Heart left ventricle (tissue), 16 donors: ENCODE measurements at regions not wholly inside any gene's neighbourhood (a gene's known extent, or its start where the extent isn't known, plus 50 kb on each side); places are given as distances from the start of the nearest gene placed in this dataset.
A peak's percentile ranks its signal among the peaks of the same experiment; 100 is the strongest.
"Not testable (repeated sequence)": the region's sequence is repeated elsewhere in the genome, so short reads cannot be mapped to it uniquely, and the experiment has no call there.

Source experiments
- ATAC-seq, 4 donors: fragments of 200-7000 bp; cut with Tn5 transposase; one replicate each; pipeline ENCODE4 v1.9.1; 2020 to 2022; ENCODE audit warnings: moderate library complexity in 4 of 4, mild to moderate bottlenecking in 3 of 4, moderate number of reproducible peaks in 1 of 4
- DNase-seq, 5 donors: peaks; one replicate each; pipeline ENCODE4 v3.0.0-alpha.2; 2020
- H3K27ac ChIP-seq, 12 donors: fragments of 200-600 bp; sonication (generic) in 4 of 12; one replicate each; pipeline versions ENCODE4 v1.5.0 to v1.8.0; 2016 to 2022; ENCODE audit warnings: mild to moderate bottlenecking in 2 of 12
- H3K27me3 ChIP-seq, 9 donors: fragments of 200-600 bp; sonication (generic) in 2 of 9; one replicate each; pipeline versions ENCODE4 v1.5.1 to v1.8.0; 2016 to 2022; ENCODE audit warnings: mild to moderate bottlenecking in 3 of 9
- H3K36me3 ChIP-seq, 9 donors: fragments of 200-600 bp; sonication (generic) in 2 of 9; one replicate each; pipeline versions ENCODE4 v1.5.0 to v1.8.0; 2018 to 2022; ENCODE audit warnings: mild to moderate bottlenecking in 2 of 9
- H3K4me1 ChIP-seq, 12 donors: fragments of 200-600 bp; sonication (generic) in 4 of 12; one replicate each; pipeline versions ENCODE4 v1.5.0 to v1.8.0; 2016 to 2022; ENCODE audit warnings: mild to moderate bottlenecking in 3 of 12
- H3K4me3 ChIP-seq, 12 donors: fragments of 200-600 bp; sonication (generic) in 4 of 12; one replicate each; pipeline versions ENCODE4 v1.5.0 to v1.8.0; 2017 to 2022; ENCODE audit warnings: mild to moderate bottlenecking in 9 of 12, moderate library complexity in 4 of 12
- H3K9me3 ChIP-seq, 12 donors: fragments of 200-600 bp; sonication (generic) in 4 of 12; one replicate each; pipeline versions ENCODE4 v1.5.0 to v1.8.0; 2016 to 2022; ENCODE audit warnings: mild to moderate bottlenecking in 1 of 12
- WGBS, 4 donors: extraction: QIAGEN DNeasy Blood & Tissue Kit in 2 of 4; methylation state at CpG; one replicate each; pipeline versions ENCODE4 v1.1.5 to v1.1.7; 2013 to 2018; 5-methylcytosine and 5-hydroxymethylcytosine counted together
- intact Hi-C, 10 donors: fragments of 100-400 bp; cut with DNase I; formaldehyde crosslinking; loops; one replicate each; pipeline versions ENCODE4 v1.11.1 to v1.14.2; 2022
- donor health status: ischemic (EF 13 %, LVEDD 7.1; RV severe dilation, severe dysfunction).
- donor health status: healthy with polysubstance abuse.
- donor health status: DM: no; HTN: yes; CAD: no.
- donor health status: DM: no; HTN: no; CAD: no.
- donor health status: ischemic (EF 25% LVEDD 6.9; RV normal size, moderate dysfunction).
- donor health status: ischemic (EF 25% LVEDD 5.7; RV mildly dilated, moderate dysfunction).
- donor health status: healthy.
- donor health status: DM: yes; HTN: yes; CAD: no.
- donor health status: ischemic (EF 35%, LVEDD 5.7; RV mildly dilated, moderate dysfunction).
- donor health status: nonischemic (EF 11% LVEDD 7.7; RV severe dilation, severe dysfunction).
- donor health status: DM: yes; HTN: yes; CAD: no.
- donor health status: PGD.
- donor health status: ischemic (EF 29% LVEDD 5.4; RV normal size, mild dysfunction).
- donor health status: nonischemic (EF 23%, LVEDD 6.1; RV moderate dilation, normal function).

DNA sequence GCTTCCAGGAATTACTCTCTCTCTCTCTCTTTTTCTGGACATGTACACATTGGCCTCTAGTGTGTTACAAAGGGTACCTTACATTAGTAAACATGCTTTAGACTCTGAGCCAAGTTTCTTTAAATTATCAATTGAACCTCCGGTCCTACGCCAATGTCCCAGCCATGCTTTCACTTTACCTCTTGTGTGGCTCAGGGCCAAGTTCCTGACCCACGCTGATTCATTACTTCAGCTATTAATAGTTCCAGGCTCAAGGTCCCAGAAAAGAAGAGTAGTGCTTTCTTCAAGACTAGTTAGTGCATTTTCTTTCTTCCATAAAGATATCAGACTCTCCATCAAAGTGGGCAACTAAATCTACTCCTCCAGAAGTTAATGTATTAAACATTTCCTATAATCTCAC is 195.5 kb downstream of the CDY1 start:
- DNase-seq, H3K27me3 ChIP-seq, H3K27ac ChIP-seq, H3K9me3 ChIP-seq, H3K4me1 ChIP-seq, H3K36me3 ChIP-seq, intact Hi-C loops, H3K4me3 ChIP-seq: not testable (repeated sequence)
- no CpG with 5 or more reads among the region's 3 CpGs for whole genome bisulfite sequencing, 4 donors
- ATAC-seq, result peak in 1 of 4 donors; percentile 32

DNA sequence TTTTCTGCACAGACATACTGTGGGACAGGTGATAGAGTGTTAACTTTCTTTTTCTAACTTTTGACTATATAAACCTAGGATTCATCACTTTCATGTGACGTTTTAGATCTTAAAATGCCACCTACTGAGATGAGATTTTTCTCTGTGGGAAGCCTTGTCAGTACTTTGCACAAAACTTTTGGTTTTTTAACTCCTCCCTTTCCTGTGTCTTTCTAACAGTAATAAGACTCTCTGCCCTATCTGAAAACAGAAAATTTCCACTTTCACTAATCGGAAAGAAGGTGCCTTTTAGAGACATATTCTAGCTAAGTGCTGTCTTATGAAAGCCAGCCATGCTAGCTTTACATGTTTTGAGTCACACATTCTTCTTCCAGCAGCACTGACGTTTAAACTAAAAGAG is 197.1 kb downstream of the CDY1 start:
- H3K9me3 ChIP-seq, H3K27ac ChIP-seq, ATAC-seq, H3K4me3 ChIP-seq, H3K27me3 ChIP-seq, DNase-seq, H3K36me3 ChIP-seq, intact Hi-C loops, H3K4me1 ChIP-seq: not testable (repeated sequence)
- no CpG with 5 or more reads among the region's 3 CpGs for WGBS, 4 donors

DNA sequence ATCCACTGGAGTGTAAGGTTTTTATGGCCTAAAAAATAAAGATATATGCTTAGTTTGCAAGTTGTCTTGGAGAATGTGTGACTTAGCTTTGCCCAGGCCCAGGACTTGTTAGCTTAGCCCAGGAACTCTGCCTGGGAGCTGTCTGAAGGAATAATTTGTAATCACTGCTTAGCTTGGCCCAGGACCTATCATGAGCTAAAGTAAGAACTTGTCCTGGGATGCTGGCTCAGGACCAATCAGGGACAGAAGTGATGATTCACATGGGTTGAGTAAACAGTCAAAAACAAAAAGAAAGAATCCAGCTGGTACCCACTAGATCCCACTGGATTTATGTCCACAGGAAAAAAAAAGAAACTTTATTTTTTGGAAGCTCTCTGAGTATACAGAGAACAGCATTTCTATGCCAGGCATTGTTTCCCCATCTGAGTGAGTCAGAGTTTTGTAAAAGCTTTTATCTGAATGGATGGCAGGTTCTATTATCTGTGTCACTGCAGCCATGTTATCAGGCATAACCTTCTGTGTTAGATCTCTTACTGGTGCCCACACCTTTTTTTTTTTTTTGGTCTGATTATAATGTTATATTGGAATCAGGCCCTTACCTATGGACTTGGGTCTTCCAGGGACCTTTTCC is 199.9 kb downstream of the CDY1 start:
- H3K4me1 ChIP-seq, intact Hi-C loops, DNase-seq, H3K36me3 ChIP-seq, H3K27me3 ChIP-seq, H3K9me3 ChIP-seq, H3K27ac ChIP-seq, H3K4me3 ChIP-seq: not testable (repeated sequence)
- ATAC-seq, result peak in 2 of 4 donors; percentile 78 to 89

DNA sequence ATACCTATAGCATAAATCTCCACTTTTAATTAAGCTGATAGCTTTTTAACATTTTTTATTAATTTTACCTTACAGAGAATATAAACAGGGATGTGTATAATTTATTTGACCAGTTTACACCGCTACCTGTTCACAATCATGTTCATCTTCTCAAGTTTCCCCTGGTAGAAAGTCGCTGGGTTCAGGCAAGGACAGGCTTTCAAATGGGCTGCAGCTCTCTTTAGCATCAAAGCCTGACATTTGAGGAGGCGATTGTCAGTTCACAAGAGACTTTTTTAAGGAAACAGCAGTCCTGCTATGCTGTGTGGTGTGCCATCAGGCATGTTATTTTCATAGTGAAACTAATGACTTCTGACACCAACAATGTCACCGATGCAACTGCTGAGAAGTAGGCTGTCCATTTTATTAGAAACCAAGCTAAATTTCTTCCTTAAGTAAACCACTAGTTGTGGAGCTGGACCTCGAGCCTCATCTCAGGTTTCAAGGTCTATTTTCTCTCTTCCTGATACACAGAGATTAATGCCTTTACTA is 204.0 kb downstream of the CDY1 start:
- H3K4me1 ChIP-seq, H3K27ac ChIP-seq, H3K4me3 ChIP-seq, intact Hi-C loops, H3K27me3 ChIP-seq, DNase-seq, H3K9me3 ChIP-seq, ATAC-seq, H3K36me3 ChIP-seq: not testable (repeated sequence)
- no CpG with 5 or more reads among the region's 5 CpGs for WGBS, 4 donors

DNA sequence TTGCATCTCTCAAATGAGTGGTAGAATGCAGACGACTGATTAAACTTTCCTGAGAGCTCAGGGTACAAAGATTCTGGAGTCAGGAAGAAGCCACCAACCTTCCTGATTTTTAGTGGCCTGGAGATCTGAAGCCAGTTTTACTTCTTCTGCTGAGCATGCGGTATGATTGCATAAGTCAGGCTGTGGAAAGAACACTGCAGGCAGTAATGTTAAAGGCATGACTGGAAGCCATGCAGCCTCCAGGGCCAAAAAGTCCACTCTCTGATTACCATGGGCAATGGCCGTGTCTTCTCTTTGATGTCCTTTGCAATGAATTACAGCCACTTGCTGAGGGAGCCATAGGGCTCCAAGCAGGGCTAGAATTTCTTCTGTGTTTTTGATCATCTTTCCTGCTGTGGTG is 218.0 kb downstream of the CDY1 start:
- H3K9me3 ChIP-seq, H3K4me1 ChIP-seq, H3K4me3 ChIP-seq, H3K36me3 ChIP-seq, DNase-seq, ATAC-seq, H3K27me3 ChIP-seq, intact Hi-C loops, H3K27ac ChIP-seq: not testable (repeated sequence)
- no CpG with 5 or more reads among the region's 3 CpGs for WGBS, 4 donors

DNA sequence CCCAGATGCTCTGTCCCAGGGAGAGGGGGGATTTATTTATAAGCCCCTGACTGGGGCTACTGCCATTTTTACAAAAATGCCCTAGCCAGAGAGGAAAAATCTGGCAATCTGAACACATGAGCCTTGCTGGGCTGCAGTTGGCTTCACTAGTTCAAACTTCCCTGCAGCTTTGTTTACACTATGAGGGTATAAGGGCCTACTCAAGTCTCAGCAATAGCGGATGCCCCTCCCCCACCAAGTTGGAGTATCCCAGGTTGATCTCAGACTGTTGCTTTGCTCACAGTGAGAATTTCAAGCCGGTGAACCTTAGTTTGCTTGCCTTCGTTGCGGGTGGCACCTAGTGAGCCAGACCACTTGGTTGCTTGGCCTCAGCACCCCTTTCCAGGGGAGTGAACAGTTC is 246.6 kb downstream of the CDY1 start:
- H3K36me3 ChIP-seq, H3K4me3 ChIP-seq, H3K27me3 ChIP-seq, ATAC-seq, H3K27ac ChIP-seq, H3K4me1 ChIP-seq, DNase-seq, H3K9me3 ChIP-seq, intact Hi-C loops: not testable (repeated sequence)
- no CpG with 5 or more reads among the region's 4 CpGs for WGBS, 4 donors

DNA sequence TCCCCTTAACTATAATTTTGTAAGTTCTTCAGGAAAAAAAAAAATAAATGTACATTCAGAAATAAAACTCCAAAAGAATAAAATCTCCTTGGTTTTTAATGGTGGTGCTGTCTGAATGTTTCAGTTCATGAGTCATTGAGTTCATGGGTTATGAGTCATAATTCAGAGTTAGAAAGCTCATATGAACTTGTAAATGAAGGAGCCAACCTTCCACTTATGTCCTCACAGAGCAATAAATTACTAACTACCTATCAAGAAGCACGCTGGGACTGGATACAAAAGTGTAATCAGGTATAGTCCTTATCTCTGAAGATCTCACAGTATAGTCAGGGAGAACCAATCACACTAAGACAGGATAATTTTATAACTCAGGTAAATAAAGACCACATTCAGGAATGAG is 257.1 kb downstream of the CDY1 start:
- H3K36me3 ChIP-seq, DNase-seq, H3K4me3 ChIP-seq, H3K27me3 ChIP-seq, intact Hi-C loops, H3K9me3 ChIP-seq, H3K27ac ChIP-seq, ATAC-seq, H3K4me1 ChIP-seq: not testable (repeated sequence)
- no CpG with 5 or more reads among the region's 1 CpG for WGBS, 4 donors

DNA sequence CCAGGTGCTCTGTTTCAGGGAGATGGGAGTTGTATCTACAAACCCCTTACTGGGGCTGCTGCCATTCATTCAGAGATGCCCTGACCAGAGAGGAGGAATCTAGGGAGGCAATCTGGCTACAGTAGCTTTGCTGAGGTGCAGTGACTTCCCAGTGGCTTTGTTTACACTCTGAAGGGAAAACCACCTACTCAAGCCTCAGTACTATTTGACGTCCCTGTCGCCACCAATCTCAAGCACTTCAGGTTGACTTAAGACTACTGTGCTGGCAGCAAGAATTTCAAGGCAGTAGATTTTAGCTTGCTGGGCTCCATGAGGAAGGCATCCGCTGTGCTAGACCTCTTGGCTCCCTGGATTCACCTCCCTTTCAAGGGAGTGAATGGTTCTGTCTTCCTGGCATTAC is 299.1 kb downstream of the CDY1 start:
- intact Hi-C loops, H3K9me3 ChIP-seq, H3K27me3 ChIP-seq, H3K4me3 ChIP-seq, ATAC-seq, DNase-seq, H3K36me3 ChIP-seq, H3K4me1 ChIP-seq, H3K27ac ChIP-seq: not testable (repeated sequence)
- WGBS, 4 donors, result no CpG with 5 or more reads among the region's 3 CpGs
